ENCODE measurements at regions not wholly inside any gene's neighbourhood (a gene's known extent, or its start where the extent isn't known, plus 50 kb on each side); places are given as distances from the start of the nearest gene placed in this dataset.
"Not testable (repeated sequence)": the region's sequence is repeated elsewhere in the genome, so short reads cannot be mapped to it uniquely, and the experiment has no call there.

DNA sequence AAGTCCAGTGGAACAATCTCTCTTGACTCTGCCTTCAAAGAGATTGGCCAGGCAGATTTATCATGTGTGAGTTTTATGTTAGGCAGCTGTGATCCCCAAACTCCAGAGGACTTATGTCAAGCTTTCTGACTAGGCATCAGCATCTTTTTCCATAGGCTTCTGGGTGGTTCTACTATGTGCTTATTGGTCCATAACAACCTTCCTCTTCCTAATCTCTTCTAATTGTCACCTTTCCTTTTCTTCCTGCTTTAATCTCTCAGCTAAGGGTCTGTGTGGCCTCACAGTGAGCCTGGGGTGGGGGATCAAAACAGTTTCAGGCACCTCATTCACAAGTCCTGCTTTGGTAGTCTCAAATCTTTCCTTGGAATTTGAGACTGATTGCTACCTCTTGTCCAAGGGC, 170.9 kb upstream of the CHD1 start:
- no peak for FAIRE-seq
- DNase-seq (ENCODE audit: insufficient read length, low spot score), result no peak

DNA sequence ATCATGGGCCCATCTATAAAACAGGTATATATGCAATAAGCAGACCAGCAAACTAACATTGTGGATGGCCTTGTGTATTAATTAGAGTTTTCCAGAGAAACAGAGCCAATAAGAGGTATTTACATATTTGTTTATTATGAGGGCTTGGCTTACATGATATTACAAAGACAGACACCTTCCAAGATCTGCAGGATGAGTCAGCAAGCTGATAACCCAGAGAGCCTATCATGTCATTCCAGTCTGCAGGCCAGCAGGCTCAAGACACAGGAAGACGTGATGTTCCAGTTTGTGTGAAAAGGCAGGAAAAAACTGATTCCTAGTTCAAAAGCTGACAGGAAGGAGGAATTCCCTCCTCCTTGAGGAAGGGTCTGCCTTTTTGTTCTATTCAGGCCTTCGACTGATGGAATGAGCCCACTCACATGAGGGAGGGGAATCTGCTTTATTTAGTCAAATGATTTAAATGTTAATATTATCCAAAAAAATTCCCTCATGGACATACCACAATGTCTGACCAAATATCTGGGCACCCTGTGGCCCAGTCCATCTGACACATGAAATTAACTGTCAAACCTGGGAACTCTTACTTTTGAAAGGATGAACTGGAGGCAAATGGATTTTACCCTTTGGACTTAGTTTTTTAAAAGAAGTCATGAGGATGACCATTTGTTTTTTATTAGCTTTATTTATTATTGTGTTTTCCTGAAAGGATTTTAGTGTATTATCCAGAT, 161.2 kb upstream of the CHD1 start:
- DNase-seq (ENCODE audit: insufficient read length, low spot score) (no peak), FAIRE-seq (no peak)

DNA sequence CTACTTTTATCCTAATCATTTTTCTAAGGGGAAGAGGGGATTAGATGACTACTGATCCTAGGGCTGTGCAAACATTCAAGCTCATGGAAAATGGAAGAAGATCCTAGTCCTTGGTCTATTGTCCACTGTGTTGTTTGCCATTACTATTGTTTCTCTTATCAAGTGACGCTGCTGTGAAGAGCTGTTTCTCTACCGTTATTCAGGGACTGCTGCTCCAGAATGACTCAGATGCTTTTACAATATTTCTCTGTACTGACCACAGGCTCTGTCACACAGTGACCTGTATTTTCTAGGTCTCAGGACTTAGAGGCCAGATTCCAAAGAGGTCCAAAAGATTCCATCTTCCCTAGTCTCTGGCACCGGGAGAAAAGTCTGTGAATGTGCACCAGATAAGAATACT, 159.5 kb upstream of the CHD1 start:
- DNase-seq (ENCODE audit: insufficient read length, low spot score), result no peak
- no peak for FAIRE-seq

DNA sequence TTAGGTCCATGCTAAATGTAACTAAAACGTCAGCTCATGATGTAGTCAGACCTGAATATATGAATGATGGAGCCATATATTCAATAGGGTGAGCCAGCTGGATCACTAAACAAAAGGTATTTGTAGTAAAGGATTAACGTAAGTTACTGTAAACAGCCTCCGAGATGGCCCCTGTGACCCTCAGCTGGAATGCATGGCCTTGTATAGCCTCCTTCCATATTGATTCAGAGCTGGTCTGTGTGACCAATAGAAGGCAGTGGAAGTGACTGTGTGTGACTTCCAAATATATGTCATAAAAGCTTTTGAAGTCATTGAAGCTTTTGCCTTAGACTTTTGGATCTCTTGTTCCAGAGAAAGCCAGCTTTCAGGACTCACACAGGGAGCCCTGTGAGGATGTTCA, 154.4 kb upstream of the CHD1 start:
- no peak for DNase-seq (ENCODE audit: insufficient read length, low spot score)
- FAIRE-seq, result no peak

DNA sequence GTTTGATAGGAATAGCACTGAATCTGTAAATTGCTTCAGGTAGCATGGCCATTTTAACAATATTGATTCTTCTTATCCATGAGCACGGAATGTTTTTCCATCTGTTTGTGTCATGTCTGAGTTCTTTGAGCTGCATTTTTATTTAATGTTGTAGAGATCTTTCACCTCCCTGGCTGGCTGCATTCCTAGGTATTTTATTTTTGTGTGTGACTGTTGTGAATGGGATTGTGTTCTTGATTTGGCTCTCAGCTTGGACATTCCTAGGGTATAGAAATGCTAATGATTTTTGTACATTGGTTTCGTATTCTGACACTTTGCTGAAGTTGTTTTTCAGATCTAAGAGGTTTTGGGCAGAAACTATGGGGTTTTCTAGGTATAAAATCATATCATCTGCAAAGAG, 152.9 kb upstream of the CHD1 start:
- DNase-seq (ENCODE audit: insufficient read length, low spot score), result no peak
- FAIRE-seq, result no peak

DNA sequence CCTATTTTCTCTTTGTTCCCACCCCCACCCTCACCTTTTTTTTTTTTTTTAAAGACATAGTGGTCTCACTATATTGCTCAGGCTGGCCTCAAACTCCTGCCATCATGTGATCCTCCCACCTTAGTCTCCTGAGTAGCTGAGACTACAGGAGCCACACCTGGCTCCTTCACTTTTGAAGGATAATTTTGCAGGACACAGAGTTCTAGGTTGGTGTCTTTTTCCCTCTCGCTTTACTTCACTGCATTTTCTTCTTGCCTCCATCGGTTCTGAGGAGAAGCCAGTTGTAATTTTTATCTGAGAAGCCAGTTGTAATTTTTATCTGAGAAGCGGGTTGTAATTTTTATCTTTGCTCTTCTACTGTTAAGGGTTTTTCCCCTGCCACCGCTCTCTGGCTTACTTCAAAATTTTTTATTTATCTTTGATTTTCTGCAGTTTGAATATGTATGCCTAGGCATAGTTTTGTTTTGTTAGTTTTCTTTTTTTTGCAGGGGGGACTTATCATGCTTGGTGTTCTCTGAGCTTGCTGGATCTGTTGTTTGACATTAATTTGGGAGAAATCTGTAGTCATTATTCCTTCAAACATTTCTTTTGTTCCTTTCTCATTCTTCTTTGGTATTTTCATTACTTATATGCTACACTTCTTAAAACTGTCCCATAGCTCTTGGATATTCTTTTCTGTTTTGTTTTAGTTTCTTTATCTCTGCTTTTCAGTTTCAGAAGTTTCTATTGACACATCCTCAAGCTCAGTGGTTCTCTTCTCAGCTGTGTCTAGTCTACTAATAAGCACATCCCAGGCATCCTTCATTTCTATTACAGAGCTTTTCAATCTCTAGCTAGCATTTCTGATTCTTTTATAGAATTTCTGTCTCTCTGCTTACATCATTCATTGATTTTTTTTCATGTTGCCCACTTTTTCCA, 148.2 kb upstream of the CHD1 start:
- FAIRE-seq (no peak), DNase-seq (ENCODE audit: insufficient read length, low spot score) (no peak)

DNA sequence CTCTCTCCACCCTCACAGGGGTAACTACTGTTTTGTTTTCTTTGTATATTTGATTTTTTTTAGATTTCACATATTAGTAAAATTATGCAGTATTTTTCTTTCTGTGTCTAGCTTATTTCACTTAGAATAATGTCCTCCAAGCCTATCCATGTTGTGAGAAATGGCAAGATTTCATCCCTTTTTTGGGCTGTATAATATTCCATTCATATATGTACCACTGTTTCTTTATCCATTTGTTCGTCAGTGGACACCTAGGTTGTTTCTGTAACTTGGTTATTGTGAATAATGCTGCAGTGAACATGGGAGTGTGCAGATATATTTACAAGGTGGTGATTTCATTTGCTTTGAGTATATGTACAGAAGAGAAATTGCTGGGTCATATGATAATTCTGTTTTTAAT, 144.0 kb upstream of the CHD1 start:
- DNase-seq (ENCODE audit: insufficient read length, low spot score) (no peak), FAIRE-seq (no peak)

DNA sequence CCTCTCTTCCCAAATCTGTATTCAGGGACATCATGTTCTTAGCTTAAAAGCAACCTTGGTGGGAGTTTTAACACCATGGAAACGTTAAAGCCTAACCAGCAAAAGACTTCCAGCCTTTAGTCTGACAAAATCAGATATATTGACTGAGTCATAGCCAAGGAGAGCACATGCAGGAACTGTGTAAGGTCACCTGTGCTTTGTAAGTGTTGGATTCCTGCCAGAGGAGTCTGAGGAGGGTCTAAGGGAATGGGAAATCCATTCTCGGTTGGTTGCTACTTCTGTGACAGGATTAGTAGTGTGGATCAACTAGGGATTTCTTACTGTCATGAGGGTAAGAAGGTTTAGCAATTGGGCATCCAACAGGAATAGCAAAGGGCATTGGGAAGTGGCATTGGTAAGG, 142.0 kb upstream of the CHD1 start:
- DNase-seq (ENCODE audit: insufficient read length, low spot score) (no peak), FAIRE-seq (no peak)

DNA sequence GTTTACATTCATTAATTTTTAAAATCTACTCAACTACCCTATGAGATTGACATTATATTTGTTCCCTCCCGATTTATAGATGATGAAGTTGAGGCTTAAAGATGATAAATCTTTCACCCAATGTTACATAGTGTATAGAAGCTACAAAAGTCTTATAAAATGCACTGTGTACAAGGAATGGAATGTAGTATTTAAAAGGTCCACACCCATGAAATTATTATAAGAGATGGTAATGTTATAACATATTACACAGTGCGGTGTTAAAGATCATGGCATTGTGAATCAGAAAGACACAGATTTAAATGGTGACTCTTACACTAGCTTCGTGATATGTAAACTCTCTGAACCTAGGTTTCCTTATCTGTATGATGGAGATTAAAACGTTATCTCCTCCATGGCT, 141.6 kb upstream of the CHD1 start:
- DNase-seq (ENCODE audit: insufficient read length, low spot score) (no peak), FAIRE-seq (no peak)

DNA sequence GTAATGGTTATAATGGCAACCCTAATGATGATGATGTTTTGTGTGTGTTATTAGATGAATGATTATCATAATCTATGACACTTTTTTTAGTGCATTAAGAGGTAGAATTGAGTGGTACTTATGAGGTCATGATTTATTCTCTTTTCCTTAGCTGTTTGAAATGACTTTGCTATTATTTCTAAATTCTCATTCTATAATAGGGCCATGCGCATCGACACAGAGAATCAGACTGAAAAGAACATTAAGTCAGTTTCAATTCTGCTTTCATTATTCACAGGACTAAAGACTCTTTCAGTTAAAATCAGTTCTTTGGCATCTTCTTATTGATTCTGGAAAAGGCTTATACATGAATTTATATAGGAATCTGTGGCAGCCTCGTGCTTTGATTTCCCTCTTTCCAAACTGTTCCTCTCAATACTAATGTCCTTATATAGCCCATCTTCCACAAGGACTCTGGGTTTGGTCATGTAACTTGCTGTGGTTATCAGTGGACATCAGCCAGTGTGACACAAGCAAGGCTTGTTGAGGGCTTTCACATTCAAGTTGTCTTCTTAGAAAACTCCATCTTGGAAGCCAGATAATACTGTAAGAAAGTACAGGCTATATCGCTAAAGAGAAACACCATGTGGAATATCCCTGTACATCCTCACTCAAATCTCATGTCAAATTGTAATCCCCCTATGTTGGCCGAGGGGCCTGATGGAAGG, 140.3 kb upstream of the CHD1 start:
- no peak for DNase-seq (ENCODE audit: insufficient read length, low spot score)
- peak; percentile 72 for FAIRE-seq

DNA sequence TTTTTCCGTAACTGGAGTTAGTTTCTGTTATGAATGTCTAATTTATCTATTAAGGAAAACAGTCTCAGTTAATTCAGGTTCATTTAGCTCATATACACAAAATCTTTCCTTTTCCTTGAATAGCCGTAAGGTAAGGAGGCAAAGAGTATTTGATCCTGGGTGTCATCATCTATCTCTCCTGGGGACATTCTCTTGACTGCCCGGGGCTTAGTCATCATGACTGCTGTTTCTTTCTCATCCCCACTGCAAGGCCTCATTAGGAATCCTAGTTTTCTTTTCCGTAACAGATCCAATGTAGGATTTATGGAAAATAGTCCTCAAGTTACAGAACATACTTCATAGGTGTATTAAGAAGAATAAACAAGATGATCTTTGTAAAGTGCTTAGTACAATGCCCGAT, 134.9 kb upstream of the CHD1 start:
- DNase-seq (ENCODE audit: insufficient read length, low spot score) (no peak), FAIRE-seq (no peak)

DNA sequence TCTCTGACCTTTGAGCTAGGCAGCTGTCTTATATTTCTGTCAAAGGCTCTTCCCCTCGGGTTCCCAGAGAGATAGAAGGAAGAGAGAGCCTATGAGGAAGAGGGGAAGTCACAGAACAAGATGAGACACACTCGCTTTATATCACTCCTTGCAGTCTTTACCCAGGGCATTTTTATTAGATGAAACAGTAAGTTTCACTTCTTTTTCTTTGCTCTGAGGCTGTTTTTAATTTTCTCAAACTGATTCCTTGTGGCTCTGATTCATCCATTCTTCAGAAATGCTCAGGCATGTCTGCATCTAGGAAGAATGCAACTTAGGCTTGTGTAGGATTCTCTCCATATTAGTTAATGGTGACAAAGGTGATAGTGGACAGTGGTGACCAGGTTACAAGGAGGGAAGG, 132.9 kb upstream of the CHD1 start:
- FAIRE-seq, result no peak
- no peak for DNase-seq (ENCODE audit: insufficient read length, low spot score)

DNA sequence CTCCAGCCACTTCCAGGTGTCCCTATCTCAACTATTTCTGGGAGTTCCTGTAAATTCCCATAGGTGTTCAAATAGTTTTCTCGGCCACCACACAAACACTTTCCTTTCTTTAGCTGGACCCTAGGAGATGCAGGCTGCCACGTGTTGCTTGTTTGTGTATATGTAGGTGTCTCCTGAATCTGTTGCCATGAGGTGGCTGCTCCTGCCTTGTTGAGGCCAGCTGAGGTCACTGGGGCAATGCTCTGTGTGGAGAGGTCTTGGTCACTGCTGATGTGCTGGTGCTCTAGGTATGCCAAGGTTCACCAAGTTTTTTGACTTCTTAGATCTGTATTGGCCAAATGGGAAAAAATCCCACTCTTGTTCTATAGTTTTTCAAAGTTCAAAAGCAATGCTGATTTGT, 132.5 kb upstream of the CHD1 start:
- DNase-seq (ENCODE audit: insufficient read length, low spot score), result no peak
- FAIRE-seq, result no peak

DNA sequence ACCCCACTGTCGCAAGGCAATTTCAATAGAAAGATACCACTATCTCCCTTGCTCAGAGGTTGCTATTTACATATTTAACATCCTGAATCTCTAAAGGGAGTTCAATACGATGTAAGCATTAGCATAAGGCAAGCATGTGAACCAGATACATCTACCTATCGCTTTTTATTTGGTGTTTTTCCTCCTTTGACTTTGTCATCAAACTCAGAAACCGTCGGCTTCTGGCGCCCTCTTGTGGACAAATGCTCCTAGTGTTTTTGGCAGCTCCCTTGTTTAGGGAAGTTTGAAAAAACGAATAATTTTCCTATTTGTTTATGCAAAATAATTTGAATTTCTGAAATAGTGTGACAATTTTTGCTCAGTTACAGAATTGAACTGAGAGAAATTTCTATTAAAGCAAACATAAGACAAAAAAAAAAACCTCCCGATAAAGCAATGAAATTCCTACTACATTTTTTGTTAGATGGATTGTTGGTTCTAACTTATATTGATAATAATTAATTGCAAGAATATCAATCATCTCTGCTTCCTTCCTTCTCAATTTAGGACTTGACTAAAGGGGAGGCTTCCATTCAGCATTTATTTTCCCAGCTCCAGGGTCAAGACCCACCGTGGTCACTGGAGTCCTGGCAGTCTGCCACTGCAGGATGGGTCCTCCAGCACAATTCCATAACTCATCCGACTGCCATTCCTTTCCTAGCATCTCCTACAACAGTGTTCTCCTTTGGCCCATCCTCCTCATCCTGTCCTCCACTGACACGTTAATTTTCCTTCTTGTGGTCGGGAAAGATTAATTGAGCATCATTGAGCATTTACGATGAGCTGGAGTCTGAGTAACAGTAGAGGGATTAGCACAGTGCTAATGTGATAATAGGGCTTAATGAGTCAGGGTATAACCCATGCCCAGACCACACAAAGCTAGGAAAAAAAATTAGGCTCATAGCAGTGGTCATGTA, 131.8 kb upstream of the CHD1 start:
- DNase-seq (ENCODE audit: insufficient read length, low spot score) (peak; percentile 26), FAIRE-seq (peak; percentile 94)

DNA sequence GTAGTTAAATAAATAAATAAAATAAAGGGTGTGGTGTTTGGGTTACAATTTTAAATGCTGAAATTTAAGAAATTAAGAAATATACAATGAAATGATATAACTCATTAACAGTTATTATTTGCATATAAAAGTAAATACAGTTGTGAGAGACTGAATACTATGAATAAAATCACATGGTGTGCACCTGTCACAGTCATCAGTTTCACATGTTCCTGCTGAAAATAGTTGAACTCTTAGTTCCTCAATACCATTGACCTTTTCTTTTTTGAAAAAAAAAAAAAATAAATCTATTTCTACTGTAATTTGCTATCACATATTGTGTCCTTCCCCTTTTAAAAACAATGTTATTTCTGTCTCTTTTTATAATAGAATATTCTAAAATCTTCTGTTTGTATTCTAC, 130.9 kb upstream of the CHD1 start:
- FAIRE-seq, result no peak
- DNase-seq (ENCODE audit: insufficient read length, low spot score), result no peak

DNA sequence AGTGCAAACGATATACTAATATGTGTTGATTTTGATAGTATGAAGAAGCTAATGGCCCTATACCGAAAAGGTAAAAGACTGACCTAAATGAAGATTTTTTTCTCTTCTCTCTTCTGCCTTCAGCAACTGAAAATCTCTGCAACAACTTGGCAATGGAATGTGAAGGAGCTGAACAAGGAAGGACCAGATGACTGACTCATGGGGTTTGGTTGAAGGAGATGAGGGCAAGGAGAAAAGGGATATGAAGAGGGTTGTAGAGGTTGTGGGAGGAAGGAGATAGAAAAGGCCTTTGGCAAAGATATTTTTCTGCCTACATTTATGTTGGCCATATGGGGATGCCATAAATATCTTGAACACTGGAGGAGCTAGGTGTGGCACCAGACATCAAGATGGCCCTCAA, 129.7 kb upstream of the CHD1 start:
- DNase-seq (ENCODE audit: insufficient read length, low spot score) (no peak), FAIRE-seq (no peak)

DNA sequence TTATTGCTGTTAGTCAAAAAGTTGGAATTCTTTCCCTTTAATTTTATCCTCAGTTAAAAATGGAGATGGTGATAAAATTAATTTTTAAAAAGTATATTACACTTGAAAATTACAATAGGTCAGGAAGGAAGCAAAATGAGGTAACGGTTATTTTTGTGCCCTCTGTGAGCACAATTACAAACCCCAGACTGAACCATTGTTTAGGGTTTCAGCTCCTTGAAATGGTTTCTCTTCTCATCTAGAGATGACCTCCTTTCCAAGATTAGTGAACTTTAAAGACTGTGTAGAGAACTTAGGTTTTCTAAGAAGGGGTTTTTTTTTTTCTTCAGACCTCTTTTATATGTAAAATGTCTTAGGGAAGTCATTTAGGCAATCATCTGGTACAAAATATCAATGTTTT, 126.2 kb upstream of the CHD1 start:
- no peak for DNase-seq (ENCODE audit: insufficient read length, low spot score)
- FAIRE-seq, result no peak

DNA sequence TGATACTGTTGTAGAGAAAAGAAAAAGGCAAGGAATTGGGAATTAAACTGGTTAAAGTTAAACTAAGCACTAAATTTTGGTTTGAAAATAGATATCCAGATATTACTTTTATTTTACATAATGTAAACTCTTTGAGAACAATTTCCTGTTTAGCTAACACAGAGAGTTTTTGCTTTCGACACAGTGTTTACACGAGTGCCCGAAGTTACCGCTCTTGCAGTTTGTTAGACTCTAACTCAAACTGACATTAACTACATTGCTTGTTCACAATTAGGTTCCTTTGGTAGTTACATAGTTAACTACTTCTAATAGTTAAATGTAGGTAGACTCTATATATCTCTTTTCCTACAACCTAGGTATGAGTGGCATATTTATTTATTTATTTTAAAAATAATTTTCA, 117.1 kb upstream of the CHD1 start:
- DNase-seq (ENCODE audit: insufficient read length, low spot score) (no peak), FAIRE-seq (no peak)

DNA sequence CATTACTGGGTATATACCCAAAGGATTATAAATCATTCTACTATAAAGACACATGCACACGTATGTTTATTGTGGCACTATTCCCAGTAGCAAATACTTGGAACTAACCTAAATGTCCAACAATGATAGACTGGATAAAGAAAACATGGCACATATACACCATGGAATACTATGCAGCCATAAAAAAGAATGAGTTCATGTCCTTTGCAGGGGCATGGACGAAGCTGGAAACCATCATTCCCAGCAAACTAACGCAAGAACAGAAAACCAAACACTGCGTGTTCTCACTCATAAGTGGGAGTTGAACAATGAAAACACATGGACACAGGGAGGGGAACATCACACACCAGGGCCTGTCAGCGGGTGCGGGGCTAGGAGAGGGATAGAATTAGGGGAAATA, 114.5 kb upstream of the CHD1 start:
- not testable (repeated sequence) for DNase-seq (ENCODE audit: insufficient read length, low spot score); FAIRE-seq

DNA sequence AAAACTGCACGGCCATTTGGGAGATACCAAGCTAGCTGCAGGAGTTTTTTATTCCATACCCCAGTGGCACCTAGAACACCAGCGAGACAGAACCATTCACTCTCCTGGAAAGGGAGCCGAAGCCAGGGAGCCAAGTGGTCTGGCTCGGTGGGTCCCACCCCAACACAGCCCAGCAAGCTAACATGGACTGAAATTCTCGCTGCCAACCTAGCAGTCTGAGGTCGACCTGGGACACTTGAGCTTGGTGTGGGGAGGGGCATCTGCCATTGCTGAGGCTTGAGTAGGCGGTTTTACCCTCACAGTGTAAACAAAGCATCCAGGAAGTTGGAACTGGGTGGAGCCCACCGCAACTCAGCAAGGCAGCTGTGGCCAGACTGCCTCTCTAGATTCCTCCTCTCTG, 108.9 kb upstream of the CHD1 start:
- DNase-seq (ENCODE audit: insufficient read length, low spot score), result no peak
- no peak for FAIRE-seq

DNA sequence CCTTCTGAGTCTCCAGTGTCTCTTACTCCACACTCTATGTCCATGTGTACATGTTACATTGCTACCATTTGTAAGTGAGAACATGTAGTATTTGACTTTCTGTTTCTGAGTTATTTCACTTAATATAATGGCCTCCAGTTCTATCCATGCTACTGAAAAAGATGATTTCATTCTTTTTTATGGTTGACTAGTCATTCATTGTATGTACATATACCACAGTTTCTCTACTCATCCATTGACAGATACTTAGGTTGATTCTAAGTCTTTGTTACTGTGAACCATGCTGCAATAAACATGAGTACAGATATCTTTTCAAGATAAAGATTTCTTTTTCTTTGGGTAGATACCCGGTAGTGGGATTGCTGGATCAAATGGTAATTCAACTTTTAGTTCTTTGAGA, 107.1 kb upstream of the CHD1 start:
- DNase-seq (ENCODE audit: insufficient read length, low spot score), result no peak
- FAIRE-seq, result no peak
